DOHH2 (cell line): ENCODE measurements at regions not wholly inside any gene's neighbourhood (a gene's known extent, or its start where the extent isn't known, plus 50 kb on each side); places are given as distances from the start of the nearest gene placed in this dataset.

Experiments
- H3F3A ChIP-seq: fragments of 200-600 bp; sonication (generic), shearing (Covaris generic); 2 replicates; pipeline ENCODE4 v1.6.0; 2016; ENCODE audit warnings: antibody characterized with exemption, mild to moderate bottlenecking; ENCODE audit not compliant: control insufficient read depth, insufficient read depth
- H3K27ac ChIP-seq: fragments of 200-600 bp; sonication (generic); 2 replicates; pipeline ENCODE4 v1.5.1; 2014; ENCODE audit warnings: low read depth, mild to moderate bottlenecking, low read length, moderate library complexity
- H3K27me3 ChIP-seq: fragments of 200-600 bp; sonication (generic); 2 replicates; pipeline ENCODE4 v1.6.1; 2014; ENCODE audit warnings: mild to moderate bottlenecking, low read length, mixed read lengths; ENCODE audit not compliant: control insufficient read depth
- H3K36me3 ChIP-seq: fragments of 200-600 bp; sonication (generic); 2 replicates; pipeline ENCODE4 v1.6.1; 2014; ENCODE audit warnings: mild to moderate bottlenecking, low read length, moderate library complexity, mixed read lengths; ENCODE audit not compliant: control insufficient read depth
- H3K4me1 ChIP-seq: fragments of 200-600 bp; sonication (generic); 2 replicates; pipeline ENCODE4 v1.6.1; 2014; ENCODE audit warnings: mild to moderate bottlenecking, low read length, mixed read lengths; ENCODE audit not compliant: control insufficient read depth
- H3K4me2 ChIP-seq: fragments of 200-600 bp; sonication (generic); 2 replicates; pipeline ENCODE4 v1.6.0; 2014; ENCODE audit warnings: mild to moderate bottlenecking, low read length, moderate library complexity
- H3K4me3 ChIP-seq: fragments of 200-600 bp; sonication (generic); 2 replicates; pipeline ENCODE4 v1.5.1; 2014; ENCODE audit warnings: mild to moderate bottlenecking, low read length, mixed read lengths
- H3K79me2 ChIP-seq: fragments of 200-600 bp; sonication (generic); 2 replicates; pipeline ENCODE4 v1.6.1; 2014; ENCODE audit warnings: mild to moderate bottlenecking, low read length, mixed read lengths; ENCODE audit not compliant: control insufficient read depth
- H3K9me2 ChIP-seq: fragments of 200-600 bp; sonication (generic); replicated peaks from 2 replicates; pipeline ENCODE4 v1.6.1; 2014; ENCODE audit warnings: mild to moderate bottlenecking, low read length, mixed read lengths; ENCODE audit not compliant: control insufficient read depth
- H3K9me3 ChIP-seq: fragments of 200-600 bp; sonication (generic); 2 replicates; pipeline ENCODE4 v1.6.1; 2014; ENCODE audit warnings: antibody characterized with exemption, low read length, mixed read lengths; ENCODE audit not compliant: control insufficient read depth, insufficient read depth
- H4K20me1 ChIP-seq: fragments of 200-600 bp; sonication (generic); 2 replicates; pipeline ENCODE4 v1.6.0; 2014; ENCODE audit warnings: low read depth, mild to moderate bottlenecking, antibody characterized with exemption, low read length, moderate library complexity; ENCODE audit not compliant: control insufficient read depth, insufficient read depth
- EZH2phosphoT487 ChIP-seq: fragments of 200-600 bp; sonication (generic); IDR thresholded peaks from 2 replicates; pipeline ENCODE4 v1.6.1; 2017; ENCODE audit warnings: borderline replicate concordance, mild to moderate bottlenecking, antibody characterized with exemption, low read length, moderate library complexity, mixed read lengths
- TF ChIP-seq, protein P1 (sequence below): fragments of 200-600 bp; sonication (generic); IDR thresholded peaks from one replicate; pipeline ENCODE4 v1.5.1; 2014; ENCODE audit warnings: antibody characterized with exemption, mild to moderate bottlenecking, low read depth, low read length; ENCODE audit not compliant: poor library complexity, severe bottlenecking

DNA sequence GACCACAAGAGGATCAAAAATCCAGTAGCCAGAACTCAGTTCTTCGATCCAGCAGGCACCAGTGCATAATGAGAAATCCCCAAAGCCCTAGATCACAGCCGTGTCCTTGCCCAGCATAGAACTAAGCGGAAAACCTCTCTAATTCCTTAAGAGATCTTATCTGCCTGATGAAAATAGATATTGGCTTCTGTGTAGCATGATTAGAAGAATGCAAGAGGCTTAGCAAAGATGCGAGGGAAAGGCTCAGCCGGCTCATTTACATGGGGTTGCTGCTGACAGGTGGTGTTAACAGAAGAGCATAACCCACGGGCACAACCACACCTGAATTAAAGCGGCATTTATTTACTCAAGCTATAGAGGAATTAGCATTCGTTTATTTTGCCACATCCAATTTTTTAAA is 400.0 kb upstream of the ADAMTS16 start:
- no peaks in the 10 kb centered on the region for H3K79me2 ChIP-seq
- H3F3A ChIP-seq: no peaks in the 10 kb centered on the region
- no peaks in the 10 kb centered on the region for H3K27me3 ChIP-seq
- no peaks in the 10 kb centered on the region for H3K36me3 ChIP-seq
- H4K20me1 ChIP-seq: no peaks in the 10 kb centered on the region
- H3K9me2 ChIP-seq: no peaks in the 10 kb centered on the region
- H3K9me3 ChIP-seq: no peaks in the 10 kb centered on the region
- H3K4me2 ChIP-seq: no peak overlapping the region
- no peak overlapping the region for H3K27ac ChIP-seq
- no peaks in the 10 kb centered on the region for H3K4me1 ChIP-seq
- TF ChIP-seq EZH2phosphoT487: no peak
- TF ChIP-seq, protein P1, sequence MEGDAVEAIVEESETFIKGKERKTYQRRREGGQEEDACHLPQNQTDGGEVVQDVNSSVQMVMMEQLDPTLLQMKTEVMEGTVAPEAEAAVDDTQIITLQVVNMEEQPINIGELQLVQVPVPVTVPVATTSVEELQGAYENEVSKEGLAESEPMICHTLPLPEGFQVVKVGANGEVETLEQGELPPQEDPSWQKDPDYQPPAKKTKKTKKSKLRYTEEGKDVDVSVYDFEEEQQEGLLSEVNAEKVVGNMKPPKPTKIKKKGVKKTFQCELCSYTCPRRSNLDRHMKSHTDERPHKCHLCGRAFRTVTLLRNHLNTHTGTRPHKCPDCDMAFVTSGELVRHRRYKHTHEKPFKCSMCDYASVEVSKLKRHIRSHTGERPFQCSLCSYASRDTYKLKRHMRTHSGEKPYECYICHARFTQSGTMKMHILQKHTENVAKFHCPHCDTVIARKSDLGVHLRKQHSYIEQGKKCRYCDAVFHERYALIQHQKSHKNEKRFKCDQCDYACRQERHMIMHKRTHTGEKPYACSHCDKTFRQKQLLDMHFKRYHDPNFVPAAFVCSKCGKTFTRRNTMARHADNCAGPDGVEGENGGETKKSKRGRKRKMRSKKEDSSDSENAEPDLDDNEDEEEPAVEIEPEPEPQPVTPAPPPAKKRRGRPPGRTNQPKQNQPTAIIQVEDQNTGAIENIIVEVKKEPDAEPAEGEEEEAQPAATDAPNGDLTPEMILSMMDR: no peak
- no peak overlapping the region for H3K4me3 ChIP-seq

DNA sequence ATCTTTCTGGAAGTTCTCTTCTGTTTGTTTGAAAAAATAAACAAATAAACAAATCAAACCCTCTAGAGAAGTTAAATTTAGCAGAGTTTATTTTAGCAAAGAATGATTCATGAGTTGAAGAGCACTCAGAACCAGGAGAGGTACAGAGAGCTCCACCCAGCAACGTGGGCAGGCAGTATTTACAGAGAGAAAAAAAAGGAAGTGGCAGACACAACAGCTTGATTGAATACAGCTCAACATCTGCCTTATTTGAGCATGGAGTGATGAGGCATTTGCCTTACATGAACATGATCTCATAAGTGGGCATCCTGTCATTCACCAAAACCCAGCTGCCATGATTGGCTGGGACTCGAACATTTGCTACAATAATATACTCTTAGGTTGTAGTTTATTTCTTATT is 381.6 kb upstream of the ADAMTS16 start:
- TF ChIP-seq EZH2phosphoT487: no peak
- TF ChIP-seq, protein P1: no peak
- Histone ChIP-seq H3K4me2 (no peak overlapping the region), H4K20me1 (no peaks in the 10 kb centered on the region), H3K4me3 (no peak overlapping the region), H3K79me2 (no peaks in the 10 kb centered on the region), H3K36me3 (no peaks in the 10 kb centered on the region), H3K9me3 (no peaks in the 10 kb centered on the region), H3K27me3 (no peaks in the 10 kb centered on the region), H3K4me1 (no peaks in the 10 kb centered on the region), H3K9me2 (no peaks in the 10 kb centered on the region), H3K27ac (no peak overlapping the region), H3F3A (no peaks in the 10 kb centered on the region)

DNA sequence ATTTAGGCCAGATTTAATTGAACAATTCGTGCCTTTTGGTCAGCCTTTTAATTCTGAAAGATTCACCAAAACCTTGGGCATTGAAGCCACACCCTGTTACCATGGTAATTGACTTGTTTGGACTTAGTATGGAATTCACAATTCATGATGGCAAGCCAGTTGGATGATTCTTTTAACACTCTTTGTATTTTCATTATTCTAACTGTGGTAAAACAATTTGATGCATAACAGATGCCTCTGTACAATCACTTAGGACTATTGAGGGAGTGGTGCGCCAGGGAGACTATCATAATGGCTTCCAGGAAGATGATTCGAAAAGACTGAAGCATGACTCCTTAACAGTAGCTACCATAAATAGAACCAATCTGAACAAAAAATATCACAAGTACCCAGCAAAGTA is 381.1 kb upstream of the ADAMTS16 start:
- Histone ChIP-seq H3K9me3 (no peaks in the 10 kb centered on the region), H3K4me3 (no peak overlapping the region), H3K4me2 (no peak overlapping the region), H3F3A (no peaks in the 10 kb centered on the region), H3K27ac (no peak overlapping the region), H3K27me3 (no peaks in the 10 kb centered on the region), H3K4me1 (no peaks in the 10 kb centered on the region), H3K79me2 (no peaks in the 10 kb centered on the region), H4K20me1 (no peaks in the 10 kb centered on the region), H3K9me2 (no peaks in the 10 kb centered on the region), H3K36me3 (no peaks in the 10 kb centered on the region)
- TF ChIP-seq, protein P1: no peak
- no peak for TF ChIP-seq EZH2phosphoT487

DNA sequence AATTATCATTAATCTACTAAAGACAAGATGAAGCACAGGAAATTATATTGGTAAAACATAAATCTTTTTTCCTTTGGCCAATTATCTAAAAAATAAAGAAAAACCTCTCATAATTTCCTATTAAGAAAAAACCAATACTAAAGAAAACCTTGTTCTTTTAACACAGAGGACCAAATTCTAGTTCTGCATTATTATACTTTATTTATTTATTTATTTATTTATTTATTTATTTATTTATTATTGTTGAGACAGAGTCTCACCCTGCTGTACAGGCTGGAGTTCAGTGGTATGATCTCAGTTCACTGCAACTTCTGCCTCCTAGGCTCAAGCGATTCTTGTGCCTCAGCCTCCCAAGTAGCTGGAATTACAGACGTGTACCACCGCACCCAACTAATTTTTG is 377.8 kb upstream of the ADAMTS16 start:
- no peak overlapping the region for H3K4me3 ChIP-seq
- no peaks in the 10 kb centered on the region for H3K4me1 ChIP-seq
- H4K20me1 ChIP-seq: no peaks in the 10 kb centered on the region
- TF ChIP-seq EZH2phosphoT487: no peak
- TF ChIP-seq, protein P1: no peak
- H3K4me2 ChIP-seq: no peak overlapping the region
- no peaks in the 10 kb centered on the region for H3K36me3 ChIP-seq
- no peaks in the 10 kb centered on the region for H3K9me3 ChIP-seq
- no peak overlapping the region for H3K27ac ChIP-seq
- H3F3A ChIP-seq: no peaks in the 10 kb centered on the region
- no peaks in the 10 kb centered on the region for H3K9me2 ChIP-seq
- no peaks in the 10 kb centered on the region for H3K27me3 ChIP-seq
- H3K79me2 ChIP-seq: no peaks in the 10 kb centered on the region
